B cell (primary cell): ENCODE measurements at regions not wholly inside any gene's neighbourhood (a gene's known extent, or its start where the extent isn't known, plus 50 kb on each side); places are given as distances from the start of the nearest gene placed in this dataset.

Experiments used
- ATAC-seq: fragments of 200-7000 bp; cut with Tn5 transposase; one replicate; pipeline ENCODE4 v1.10.0; 2021; ENCODE audit warnings: low read depth, mild to moderate bottlenecking, moderate number of reproducible peaks, moderate library complexity
- CTCF ChIA-PET: fragments of 350-600 bp; sonication (Branson Sonifier 250); formaldehyde crosslinking; loops from one replicate; lab custom pipeline; 2021; ENCODE audit warnings: antibody characterized with exemption, inconsistent platforms; lab: Charles Lee
- POLR2A ChIA-PET: fragments of 350-600 bp; sonication (Branson Sonifier 250); formaldehyde crosslinking; loops from one replicate; lab custom pipeline; 2021; ENCODE audit warnings: antibody characterized with exemption; lab: Charles Lee
- DNase-seq: peaks from one replicate; pipeline ENCODE4 v3.0.0; 2013
- H2AFZ ChIP-seq: 2 replicates; pipeline ENCODE4 v1.6.1; 2012; ENCODE audit warnings: mild to moderate bottlenecking, low read depth, low read length; ENCODE audit not compliant: insufficient read depth, poor library complexity, severe bottlenecking
- H3K27ac ChIP-seq, 2 donors: 1 replicate in 1 of 2; 2 replicates in 1 of 2; pipeline ENCODE4 v1.5.1; 2012 to 2013; ENCODE audit warnings: low read length in 2 of 2, mild to moderate bottlenecking in 2 of 2, moderate library complexity in 1 of 2
- H3K27me3 ChIP-seq, 4 experiments: fragments of 200-600 bp in 1 of 4; sonication (generic) in 1 of 4; replicated peaks in 1 of 4; 1 replicate in 2 of 4; 2 replicates in 2 of 4; pipeline versions ENCODE4 v1.6.1 to v1.7.0; 2013 to 2016; ENCODE audit warnings: low read length in 3 of 4, mild to moderate bottlenecking in 2 of 4, mixed read lengths in 1 of 4, moderate library complexity in 1 of 4; ENCODE audit not compliant: insufficient read depth in 4 of 4, control insufficient read depth in 3 of 4; ENCODE audit errors: control extremely low read depth in 1 of 4
- H3K36me3 ChIP-seq, 2 experiments: replicated peaks in 1 of 2; 1 replicate in 1 of 2; 2 replicates in 1 of 2; pipeline versions ENCODE4 v1.6.1 to v1.7.1; 2013; ENCODE audit warnings: low read length in 1 of 2; ENCODE audit not compliant: insufficient read depth in 2 of 2, control insufficient read depth in 1 of 2; ENCODE audit errors: control extremely low read depth in 1 of 2, extremely low read depth in 1 of 2
- H3K4me1 ChIP-seq, 2 donors: fragments of 200-600 bp in 1 of 2; sonication (generic) in 1 of 2; 1 replicate in 1 of 2; 2 replicates in 1 of 2; pipeline versions ENCODE4 v1.5.1 to v1.6.1; 2013 to 2017; ENCODE audit warnings: low read length in 2 of 2; ENCODE audit not compliant: control insufficient read depth in 2 of 2, insufficient read depth in 2 of 2
- H3K4me2 ChIP-seq: replicated peaks from 2 replicates; pipeline ENCODE3; 2012; ENCODE audit warnings: mild to moderate bottlenecking, low read depth, low read length; ENCODE audit not compliant: poor library complexity, severe bottlenecking
- H3K4me3 ChIP-seq, 5 experiments: fragments of 200-600 bp in 1 of 5; sonication (generic) in 1 of 5; 1 replicate in 3 of 5; 2 replicates in 2 of 5; pipeline versions ENCODE4 v1.5.1 to v1.7.0; 2011 to 2016; ENCODE audit warnings: low read length in 4 of 5, mild to moderate bottlenecking in 4 of 5, low read depth in 2 of 5, control low read depth in 1 of 5, moderate library complexity in 1 of 5; ENCODE audit not compliant: insufficient read depth in 1 of 5; ENCODE audit errors: control extremely low read depth in 1 of 5, extremely low read depth in 1 of 5
- H3K79me2 ChIP-seq: fragments of 200-600 bp; sonication (generic); one replicate; pipeline ENCODE4 v1.6.0; 2016; ENCODE audit warnings: low read length; ENCODE audit not compliant: control insufficient read depth, insufficient read depth
- H3K9ac ChIP-seq: fragments of 200-600 bp; sonication (generic); 2 replicates; pipeline ENCODE4 v1.6.1; 2017; ENCODE audit warnings: mild to moderate bottlenecking, low read length, moderate library complexity
- H3K9me3 ChIP-seq, 3 donors: one replicate each; pipeline versions ENCODE4 v1.6.1 to v1.7.1; 2013; ENCODE audit warnings: low read length in 2 of 3; ENCODE audit not compliant: control insufficient read depth in 2 of 3, insufficient read depth in 1 of 3; ENCODE audit errors: control extremely low read depth in 1 of 3
- H4K20me1 ChIP-seq: 2 replicates; pipeline ENCODE4 v1.6.0; 2012; ENCODE audit warnings: mild to moderate bottlenecking, low read length; ENCODE audit not compliant: insufficient read depth, control insufficient read depth, poor library complexity, severe bottlenecking
- H3K27ac Mint-ChIP-seq: one replicate; pipeline ENCODE4 v1.8.0; 2021; ENCODE audit warnings: mixed read lengths
- H3K27me3 Mint-ChIP-seq: one replicate; pipeline ENCODE4 v1.8.0; 2021; ENCODE audit warnings: mixed read lengths
- H3K4me1 Mint-ChIP-seq: one replicate; pipeline ENCODE4 v1.8.0; 2021; ENCODE audit warnings: mixed read lengths
- H3K4me3 Mint-ChIP-seq: one replicate; pipeline ENCODE4 v1.8.0; 2021; ENCODE audit warnings: mixed read lengths
- H3K9me3 Mint-ChIP-seq: one replicate; pipeline ENCODE4 v1.8.0; 2022; ENCODE audit warnings: mixed read lengths; ENCODE audit not compliant: insufficient read depth
- CTCF ChIP-seq: fragments of 200-600 bp; IDR thresholded peaks from one replicate; pipeline ENCODE4 v1.8.0; 2022; ENCODE audit warnings: antibody characterized with exemption, mild to moderate bottlenecking
- EZH2 ChIP-seq: IDR thresholded peaks from 2 replicates; pipeline ENCODE4 v1.6.1; 2012; ENCODE audit warnings: borderline replicate concordance, low read depth, mild to moderate bottlenecking, moderate library complexity, low read length; ENCODE audit not compliant: insufficient read depth, poor library complexity, severe bottlenecking
- WGBS: methylation state at CpG from one replicate; pipeline ENCODE4 v1.1.5; 2013; ENCODE audit warnings: missing lambda C conversion rate; ENCODE audit not compliant: insufficient coverage; 5-methylcytosine and 5-hydroxymethylcytosine counted together
- intact Hi-C: fragments of 100-400 bp; cut with micrococcal nuclease; formaldehyde crosslinking; loops from one replicate; pipeline ENCODE4 v1.10.0; 2022

- H3K4me3 Mint-ChIP-seq, result no peak overlapping the region
- H3K4me2 ChIP-seq, result no peak overlapping the region
- no peaks in the 10 kb centered on the region for H3K4me1 ChIP-seq
- no peak for DNase-seq
- ChIA-PET POLR2A (no interaction called here), CTCF (no interaction called here)
- H3K4me3 ChIP-seq, result no peak overlapping the region
- peaks cover 0 to 6% (median 0%) of the 10 kb centered on the region in 3 donors for H3K9me3 ChIP-seq
- H2AFZ ChIP-seq, result no peak overlapping the region
- no peaks in the 10 kb centered on the region for H3K27me3 ChIP-seq
- no peaks in the 10 kb centered on the region for H3K36me3 ChIP-seq
- no peak overlapping the region for H3K27ac ChIP-seq
- no peaks in the 10 kb centered on the region for H4K20me1 ChIP-seq
- no peak overlapping the region for H3K27ac Mint-ChIP-seq
- H3K9me3 Mint-ChIP-seq, result peaks cover 3% of the 10 kb centered on the region
- no peak for ATAC-seq
- peaks cover 4% of the 10 kb centered on the region for H3K27me3 Mint-ChIP-seq
- no peak overlapping the region for H3K9ac ChIP-seq
- H3K79me2 ChIP-seq, result no peaks in the 10 kb centered on the region
- no peak for TF ChIP-seq EZH2
- no peak for TF ChIP-seq CTCF
- intact Hi-C loops, result no loop called here
- H3K4me1 Mint-ChIP-seq, result no peaks in the 10 kb centered on the region
These were observed 236.1 kb upstream of the CADM1 start for GRCh38 chr11:115740324-115740723.

- Histone ChIP-seq H3K4me1 (no peaks in the 10 kb centered on the region), H4K20me1 (no peaks in the 10 kb centered on the region), H3K79me2 (no peaks in the 10 kb centered on the region), H3K27me3 (no peaks in the 10 kb centered on the region), H3K4me2 (no peak overlapping the region), H3K36me3 (no peaks in the 10 kb centered on the region), H2AFZ (no peak overlapping the region), H3K27ac (no peak overlapping the region), H3K9ac (no peak overlapping the region), H3K9me3 (peaks cover 0 to 2% (median 0%) of the 10 kb centered on the region in 3 donors), H3K4me3 (no peak overlapping the region)
- TF ChIP-seq EZH2, result no peak
- TF ChIP-seq CTCF, result no peak
- peaks cover 3% of the 10 kb centered on the region for H3K9me3 Mint-ChIP-seq
- H3K4me3 Mint-ChIP-seq, result no peak overlapping the region
- ChIA-PET CTCF (no interaction called here), POLR2A (no interaction called here)
- H3K27ac Mint-ChIP-seq, result no peak overlapping the region
- intact Hi-C loops, result no loop called here
- H3K4me1 Mint-ChIP-seq, result no peaks in the 10 kb centered on the region
- no peak for DNase-seq
- peaks cover 4% of the 10 kb centered on the region for H3K27me3 Mint-ChIP-seq
- ATAC-seq, result no peak
- WGBS, result 88% methylated on average over 3 of the region's 3 CpGs
These were observed 235.7 kb upstream of the CADM1 start for GRCh38 chr11:115739878-115740277.
